Stomach (tissue), 4 donors: ENCODE measurements at regions not wholly inside any gene's neighbourhood (a gene's known extent, or its start where the extent isn't known, plus 50 kb on each side); places are given as distances from the start of the nearest gene placed in this dataset.

Source experiments
- CTCF ChIP-seq, 7 experiments: fragments of 450-650 bp in 4 of 7; fragments of 200-600 bp in 3 of 7; sonication (generic) in 3 of 7; IDR thresholded peaks; one replicate each; pipeline ENCODE4 v1.5.1; 2016 to 2019; ENCODE audit warnings: antibody characterized with exemption in 7 of 7, control low read depth in 2 of 7, mild to moderate bottlenecking in 1 of 7
- POLR2A ChIP-seq, 4 donors: fragments of 450-650 bp; IDR thresholded peaks; one replicate each; pipeline ENCODE4 v1.6.1; 2016; ENCODE audit warnings: antibody characterized with exemption in 4 of 4, control low read depth in 2 of 4, mild to moderate bottlenecking in 1 of 4, moderate library complexity in 1 of 4
- POLR2AphosphoS5 ChIP-seq, 3 donors: sonication (generic); formaldehyde crosslinking; IDR thresholded peaks; one replicate each; pipeline ENCODE4 v1.6.1; 2016; ENCODE audit warnings: antibody characterized with exemption in 3 of 3

GRCh38 chr11:116263019-116263418 lies 509.8 kb downstream of the BUD13 start:
- TF ChIP-seq POLR2A (IDR thresholded peaks at IDR 0.05), result no peak
- TF ChIP-seq POLR2AphosphoS5 (IDR thresholded peaks at IDR 0.05), result no peak
- no peak for TF ChIP-seq CTCF (IDR thresholded peaks at IDR 0.05)
